Naive thymus-derived CD4-positive, alpha-beta T cell (primary cell): ENCODE measurements at regions not wholly inside any gene's neighbourhood (a gene's known extent, or its start where the extent isn't known, plus 50 kb on each side); places are given as distances from the start of the nearest gene placed in this dataset.

ENCODE experiments used
- ATAC-seq: fragments of 150-1000 bp; cut with Tn5 transposase; 2 replicates; pipeline ENCODE4 v1.10.0; 2021; ENCODE audit warnings: mild to moderate bottlenecking, moderate library complexity
- CTCF ChIA-PET: fragments of 350-600 bp; sonication (Branson Sonifier 250); formaldehyde crosslinking; loops from one replicate; lab custom pipeline; 2021; ENCODE audit warnings: antibody characterized with exemption; lab: Charles Lee
- POLR2A ChIA-PET: fragments of 350-600 bp; sonication (Branson Sonifier 250); formaldehyde crosslinking; loops from one replicate; lab custom pipeline; 2021; ENCODE audit warnings: antibody characterized with exemption, inconsistent platforms; lab: Charles Lee
- DNase-seq, 9 donors: peaks; one replicate each; pipeline versions ENCODE4 v3.0.0 to v3.0.0-alpha.2; 2020 to 2022; ENCODE audit warnings: mixed read lengths in 1 of 9
- H3K27ac ChIP-seq: one replicate; pipeline ENCODE4 v1.7.0; 2013; ENCODE audit warnings: mild to moderate bottlenecking, low read depth, low read length, moderate library complexity
- H3K27me3 ChIP-seq, 2 donors: one replicate each; pipeline ENCODE4 v1.7.0; 2013; ENCODE audit warnings: low read length in 2 of 2, mild to moderate bottlenecking in 2 of 2, moderate library complexity in 2 of 2; ENCODE audit not compliant: control insufficient read depth in 2 of 2, insufficient read depth in 2 of 2
- H3K36me3 ChIP-seq, 3 experiments: 1 replicate in 2 of 3; 2 replicates in 1 of 3; pipeline ENCODE4 v1.7.0; 2013; ENCODE audit warnings: low read length in 3 of 3, mild to moderate bottlenecking in 3 of 3, moderate library complexity in 1 of 3; ENCODE audit not compliant: insufficient read depth in 3 of 3, control insufficient read depth in 2 of 3
- H3K4me1 ChIP-seq, 2 donors: one replicate each; pipeline ENCODE4 v1.7.0; 2013; ENCODE audit warnings: low read length in 2 of 2, mild to moderate bottlenecking in 2 of 2, moderate library complexity in 1 of 2; ENCODE audit not compliant: control insufficient read depth in 2 of 2, insufficient read depth in 2 of 2
- H3K4me3 ChIP-seq: 2 replicates; pipeline ENCODE4 v1.7.0; 2013; ENCODE audit warnings: mild to moderate bottlenecking, low read length
- H3K9me3 ChIP-seq, 3 experiments: 1 replicate in 2 of 3; 2 replicates in 1 of 3; pipeline ENCODE4 v1.7.0; 2013; ENCODE audit warnings: low read length in 3 of 3; ENCODE audit not compliant: control insufficient read depth in 2 of 3
- H3K27ac Mint-ChIP-seq, 9 donors: one replicate each; pipeline ENCODE4 v1.8.0; 2020 to 2022; ENCODE audit warnings: mixed read lengths in 9 of 9, mild to moderate bottlenecking in 8 of 9, moderate library complexity in 5 of 9, inconsistent platforms in 2 of 9
- H3K27me3 Mint-ChIP-seq, 5 donors: one replicate each; pipeline ENCODE4 v1.8.0; 2021 to 2022; ENCODE audit warnings: mixed read lengths in 5 of 5, mild to moderate bottlenecking in 1 of 5
- H3K36me3 Mint-ChIP-seq, 5 donors: one replicate each; pipeline ENCODE4 v1.8.0; 2020 to 2022; ENCODE audit warnings: mixed read lengths in 5 of 5, mild to moderate bottlenecking in 3 of 5, inconsistent platforms in 1 of 5
- H3K4me1 Mint-ChIP-seq, 7 donors: one replicate each; pipeline ENCODE4 v1.8.0; 2020 to 2022; ENCODE audit warnings: mixed read lengths in 7 of 7, mild to moderate bottlenecking in 3 of 7, inconsistent platforms in 1 of 7
- H3K4me3 Mint-ChIP-seq, 10 donors: one replicate each; pipeline ENCODE4 v1.8.0; 2020 to 2022; ENCODE audit warnings: mild to moderate bottlenecking in 10 of 10, mixed read lengths in 10 of 10, moderate library complexity in 6 of 10, inconsistent platforms in 2 of 10
- H3K9me3 Mint-ChIP-seq, 11 donors: one replicate each; pipeline ENCODE4 v1.8.0; 2020 to 2022; ENCODE audit warnings: mixed read lengths in 11 of 11, mild to moderate bottlenecking in 4 of 11, inconsistent platforms in 1 of 11, moderate library complexity in 1 of 11
- intact Hi-C, 2 donors: fragments of 100-400 bp; cut with micrococcal nuclease; formaldehyde crosslinking; loops; one replicate each; pipeline ENCODE4 v1.15.1; 2023

DNA sequence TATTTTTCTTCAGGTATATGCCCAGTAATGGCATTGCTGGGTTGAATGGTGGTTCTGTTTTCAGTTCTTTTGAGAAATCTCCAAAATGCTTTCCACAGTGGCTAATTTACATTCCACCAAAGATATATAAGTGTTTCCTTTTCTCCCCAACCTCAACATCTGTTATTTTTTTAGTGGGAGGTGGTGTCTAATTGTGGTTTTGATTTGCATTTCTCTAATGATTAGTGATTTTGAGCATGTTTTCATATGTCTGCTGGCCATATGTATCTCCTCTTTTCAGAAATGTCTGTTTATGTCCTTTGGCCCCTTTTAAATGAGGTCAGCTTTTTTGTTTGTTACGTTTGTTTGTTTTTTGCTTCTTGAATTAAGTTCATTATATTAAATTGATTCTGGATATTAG lies 760.2 kb downstream of the KCNA4 start:
- ChIA-PET CTCF (no interaction called here), POLR2A (no interaction called here)
- Mint-ChIP-seq H3K27me3 (no peaks in the 10 kb centered on the region), H3K9me3 (peaks cover 2 to 38% (median 8%) of the 10 kb centered on the region in 11 donors), H3K36me3 (no peaks in the 10 kb centered on the region), H3K27ac (no peak overlapping the region), H3K4me1 (no peaks in the 10 kb centered on the region), H3K4me3 (no peak overlapping the region)
- Histone ChIP-seq H3K4me3 (no peak overlapping the region), H3K27ac (no peak overlapping the region), H3K9me3 (no peaks in the 10 kb centered on the region), H3K36me3 (no peaks in the 10 kb centered on the region), H3K27me3 (no peaks in the 10 kb centered on the region), H3K4me1 (no peaks in the 10 kb centered on the region)
- intact Hi-C loops: no loop called here
- DNase-seq: no peak
- no peak for ATAC-seq

DNA sequence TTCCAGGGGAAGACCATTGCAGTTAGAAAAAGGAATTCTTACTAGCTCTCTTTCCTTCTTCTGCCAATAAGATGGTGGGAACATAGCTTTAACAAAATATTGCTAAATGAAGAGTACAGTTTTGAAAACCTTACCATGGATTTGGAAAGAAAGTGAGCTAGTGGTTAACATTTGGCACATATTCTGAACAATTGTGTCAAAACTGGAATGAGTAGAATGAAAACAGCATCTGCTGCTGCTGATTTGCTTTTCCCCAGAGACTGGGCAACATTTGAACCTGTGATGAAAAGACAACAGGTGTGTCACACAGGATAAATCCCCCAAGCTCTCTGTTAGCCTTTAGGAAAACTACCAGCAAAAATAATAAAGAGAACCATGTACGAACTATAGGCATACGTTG lies 761.4 kb downstream of the KCNA4 start:
- Mint-ChIP-seq H3K36me3 (no peaks in the 10 kb centered on the region), H3K27ac (no peak overlapping the region), H3K4me3 (no peak overlapping the region), H3K4me1 (no peaks in the 10 kb centered on the region), H3K9me3 (peaks cover 2 to 38% (median 11%) of the 10 kb centered on the region in 11 donors), H3K27me3 (no peaks in the 10 kb centered on the region)
- POLR2A ChIA-PET: no interaction called here
- no peak for DNase-seq
- CTCF ChIA-PET: no interaction called here
- Histone ChIP-seq H3K27me3 (no peaks in the 10 kb centered on the region), H3K4me1 (no peaks in the 10 kb centered on the region), H3K4me3 (no peak overlapping the region), H3K9me3 (no peaks in the 10 kb centered on the region), H3K36me3 (no peaks in the 10 kb centered on the region), H3K27ac (no peak overlapping the region)
- no peak for ATAC-seq
- intact Hi-C loops: no loop called here

- ChIA-PET CTCF (no interaction called here), POLR2A (no interaction called here)
- H3K36me3 ChIP-seq: no peaks in the 10 kb centered on the region
- no peak overlapping the region for H3K27ac ChIP-seq
- Mint-ChIP-seq H3K4me3 (no peak overlapping the region), H3K27me3 (no peaks in the 10 kb centered on the region), H3K36me3 (no peaks in the 10 kb centered on the region), H3K9me3 (peaks cover 2 to 13% (median 6%) of the 10 kb centered on the region in 11 donors), H3K27ac (no peak overlapping the region), H3K4me1 (no peaks in the 10 kb centered on the region)
- no peak overlapping the region for H3K4me3 ChIP-seq
- H3K27me3 ChIP-seq: no peaks in the 10 kb centered on the region
- ATAC-seq: no peak
- H3K9me3 ChIP-seq: no peaks in the 10 kb centered on the region
- no peak for DNase-seq
- no peaks in the 10 kb centered on the region for H3K4me1 ChIP-seq
- intact Hi-C loops: no loop called here
Measured at GRCh38 chr11:29251738-29252137, 765.1 kb downstream of the KCNA4 start.

DNA sequence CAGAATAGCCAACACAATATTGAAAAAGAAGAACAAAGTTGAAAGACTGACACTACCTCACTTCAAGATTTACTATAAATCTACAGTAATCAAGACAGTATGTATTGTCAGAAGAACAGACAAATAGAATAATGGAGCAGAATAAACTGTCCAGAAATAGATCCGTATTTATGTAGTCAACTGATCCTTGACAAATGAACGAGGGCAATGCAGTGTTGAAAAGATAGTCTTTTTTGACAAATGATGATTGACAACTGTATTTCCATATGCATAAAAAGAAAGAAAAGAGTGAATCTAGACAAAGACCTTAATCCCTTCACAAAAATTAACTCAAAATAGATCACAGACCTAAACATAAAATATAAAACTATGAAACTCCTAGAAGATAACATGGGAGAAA lies 767.1 kb downstream of the KCNA4 start:
- Mint-ChIP-seq H3K4me3 (no peak overlapping the region), H3K9me3 (peaks cover 0 to 12% (median 7%) of the 10 kb centered on the region in 11 donors), H3K27ac (no peak overlapping the region), H3K27me3 (no peaks in the 10 kb centered on the region), H3K36me3 (no peaks in the 10 kb centered on the region), H3K4me1 (no peaks in the 10 kb centered on the region)
- ChIA-PET POLR2A (no interaction called here), CTCF (no interaction called here)
- Histone ChIP-seq H3K4me1 (no peaks in the 10 kb centered on the region), H3K27me3 (no peaks in the 10 kb centered on the region), H3K9me3 (no peaks in the 10 kb centered on the region), H3K36me3 (no peaks in the 10 kb centered on the region), H3K4me3 (no peak overlapping the region), H3K27ac (no peak overlapping the region)
- intact Hi-C loops: no loop called here
- no peak for DNase-seq
- ATAC-seq: no peak

GRCh38 chr11:29244355-29244754 lies 772.5 kb downstream of the KCNA4 start:
- no peak overlapping the region for H3K4me3 Mint-ChIP-seq
- H3K4me3 ChIP-seq: no peak overlapping the region
- no peaks in the 10 kb centered on the region for H3K27me3 Mint-ChIP-seq
- no peaks in the 10 kb centered on the region for H3K36me3 ChIP-seq
- H3K36me3 Mint-ChIP-seq: peaks cover 0 to 3% (median 0%) of the 10 kb centered on the region in 5 donors
- H3K9me3 ChIP-seq: no peaks in the 10 kb centered on the region
- H3K9me3 Mint-ChIP-seq: peaks cover 0 to 21% (median 12%) of the 10 kb centered on the region in 11 donors
- H3K4me1 ChIP-seq: no peaks in the 10 kb centered on the region
- H3K4me1 Mint-ChIP-seq: no peaks in the 10 kb centered on the region
- no peaks in the 10 kb centered on the region for H3K27me3 ChIP-seq
- intact Hi-C loops: no loop called here
- H3K27ac Mint-ChIP-seq: no peak overlapping the region
- ATAC-seq (no peak), DNase-seq (no peak)
- CTCF ChIA-PET: no interaction called here
- no peak overlapping the region for H3K27ac ChIP-seq
- POLR2A ChIA-PET: no interaction called here

DNA sequence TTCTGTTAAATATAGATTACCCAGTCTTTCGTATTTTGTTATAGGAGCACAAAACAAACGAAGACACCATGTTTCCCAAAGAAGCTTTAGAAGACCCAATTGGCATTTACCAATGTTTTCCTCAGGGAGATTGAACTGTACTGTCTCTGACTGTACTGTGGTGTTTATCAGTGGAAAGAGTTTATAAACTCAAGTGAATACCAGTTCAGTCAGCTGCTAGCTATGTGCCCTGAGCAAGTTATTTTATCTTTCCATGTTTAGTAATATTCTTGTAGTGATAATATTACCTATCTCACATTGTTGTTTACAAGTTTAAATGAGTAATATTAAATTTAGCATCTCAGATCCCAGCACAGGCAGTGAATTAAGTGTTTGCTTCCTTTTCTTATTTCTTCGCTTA lies 773.2 kb downstream of the KCNA4 start:
- no peak overlapping the region for H3K4me3 ChIP-seq
- H3K4me1 Mint-ChIP-seq: no peaks in the 10 kb centered on the region
- H3K4me3 Mint-ChIP-seq: no peak overlapping the region
- H3K9me3 ChIP-seq: no peaks in the 10 kb centered on the region
- H3K27ac Mint-ChIP-seq: no peak overlapping the region
- ATAC-seq (no peak), DNase-seq (no peak)
- intact Hi-C loops: no loop called here
- no peaks in the 10 kb centered on the region for H3K27me3 Mint-ChIP-seq
- H3K4me1 ChIP-seq: no peaks in the 10 kb centered on the region
- no peaks in the 10 kb centered on the region for H3K27me3 ChIP-seq
- H3K27ac ChIP-seq: no peak overlapping the region
- CTCF ChIA-PET: no interaction called here
- no peaks in the 10 kb centered on the region for H3K36me3 ChIP-seq
- H3K9me3 Mint-ChIP-seq: peaks cover 0 to 19% (median 12%) of the 10 kb centered on the region in 11 donors
- POLR2A ChIA-PET: no interaction called here
- peaks cover 0 to 3% (median 0%) of the 10 kb centered on the region in 5 donors for H3K36me3 Mint-ChIP-seq

DNA sequence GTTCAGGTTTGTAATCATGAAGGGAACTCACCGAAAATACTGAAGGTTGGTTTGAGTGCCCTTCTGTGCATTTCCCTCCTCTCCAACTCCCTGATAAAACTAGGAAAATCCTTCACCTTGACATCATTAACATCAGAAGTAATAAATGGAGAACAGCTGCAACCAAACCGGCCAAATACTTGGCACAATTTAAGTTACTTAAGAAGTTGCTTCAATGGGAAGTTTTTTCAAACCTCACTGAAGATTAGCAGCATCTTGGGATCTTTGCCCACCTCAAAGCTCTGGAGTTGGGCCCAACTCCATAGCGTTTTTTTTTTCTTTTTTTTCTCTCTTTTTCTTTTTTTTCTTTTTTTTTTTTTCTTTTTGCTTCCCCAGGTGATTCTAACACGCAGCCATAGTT lies 784.8 kb downstream of the KCNA4 start:
- Mint-ChIP-seq H3K36me3 (no peaks in the 10 kb centered on the region), H3K27ac (no peak overlapping the region), H3K4me3 (no peak overlapping the region), H3K9me3 (peaks cover 0 to 22% (median 7%) of the 10 kb centered on the region in 11 donors), H3K27me3 (no peaks in the 10 kb centered on the region), H3K4me1 (no peaks in the 10 kb centered on the region)
- intact Hi-C loops: no loop called here
- no peaks in the 10 kb centered on the region for H3K9me3 ChIP-seq
- no peaks in the 10 kb centered on the region for H3K4me1 ChIP-seq
- H3K27ac ChIP-seq: no peak overlapping the region
- H3K27me3 ChIP-seq: no peaks in the 10 kb centered on the region
- no peaks in the 10 kb centered on the region for H3K36me3 ChIP-seq
- ATAC-seq (no peak), DNase-seq (no peak)
- CTCF ChIA-PET: no interaction called here
- H3K4me3 ChIP-seq: no peak overlapping the region
- POLR2A ChIA-PET: no interaction called here
